ENCODE measurements at regions not wholly inside any gene's neighbourhood (a gene's known extent, or its start where the extent isn't known, plus 50 kb on each side); places are given as distances from the start of the nearest gene placed in this dataset.

- no peak for TF ChIP-seq CTCF (IDR thresholded peaks at IDR 0.05)
- TF ChIP-seq POLR2A (IDR thresholded peaks at IDR 0.05): no peak
Measured at GRCh38 chr7:25624833-25625232, 396.5 kb upstream of the NPVF start.

All from breast epithelium (tissue), 3 donors.